Heart left ventricle (tissue), 16 donors: ENCODE measurements at regions not wholly inside any gene's neighbourhood (a gene's known extent, or its start where the extent isn't known, plus 50 kb on each side); places are given as distances from the start of the nearest gene placed in this dataset.
"Not testable (repeated sequence)": the region's sequence is repeated elsewhere in the genome, so short reads cannot be mapped to it uniquely, and the experiment has no call there.

Source experiments
- ATAC-seq, 4 donors: fragments of 200-7000 bp; cut with Tn5 transposase; one replicate each; pipeline ENCODE4 v1.9.1; 2020 to 2022; ENCODE audit warnings: moderate library complexity in 4 of 4, mild to moderate bottlenecking in 3 of 4, moderate number of reproducible peaks in 1 of 4
- DNase-seq, 5 donors: peaks; one replicate each; pipeline ENCODE4 v3.0.0-alpha.2; 2020
- H3K27ac ChIP-seq, 12 donors: fragments of 200-600 bp; sonication (generic) in 4 of 12; one replicate each; pipeline versions ENCODE4 v1.5.0 to v1.8.0; 2016 to 2022; ENCODE audit warnings: mild to moderate bottlenecking in 2 of 12
- H3K27me3 ChIP-seq, 9 donors: fragments of 200-600 bp; sonication (generic) in 2 of 9; one replicate each; pipeline versions ENCODE4 v1.5.1 to v1.8.0; 2016 to 2022; ENCODE audit warnings: mild to moderate bottlenecking in 3 of 9
- H3K36me3 ChIP-seq, 9 donors: fragments of 200-600 bp; sonication (generic) in 2 of 9; one replicate each; pipeline versions ENCODE4 v1.5.0 to v1.8.0; 2018 to 2022; ENCODE audit warnings: mild to moderate bottlenecking in 2 of 9
- H3K4me1 ChIP-seq, 12 donors: fragments of 200-600 bp; sonication (generic) in 4 of 12; one replicate each; pipeline versions ENCODE4 v1.5.0 to v1.8.0; 2016 to 2022; ENCODE audit warnings: mild to moderate bottlenecking in 3 of 12
- H3K4me3 ChIP-seq, 12 donors: fragments of 200-600 bp; sonication (generic) in 4 of 12; one replicate each; pipeline versions ENCODE4 v1.5.0 to v1.8.0; 2017 to 2022; ENCODE audit warnings: mild to moderate bottlenecking in 9 of 12, moderate library complexity in 4 of 12
- H3K9me3 ChIP-seq, 12 donors: fragments of 200-600 bp; sonication (generic) in 4 of 12; one replicate each; pipeline versions ENCODE4 v1.5.0 to v1.8.0; 2016 to 2022; ENCODE audit warnings: mild to moderate bottlenecking in 1 of 12
- CTCF ChIP-seq, 12 donors: fragments of 200-600 bp; sonication (generic) in 4 of 12; IDR thresholded peaks; one replicate each; pipeline versions ENCODE4 v1.5.0 to v1.8.0; 2018 to 2022; ENCODE audit warnings: antibody characterized with exemption in 12 of 12, mild to moderate bottlenecking in 5 of 12
- POLR2A ChIP-seq, 2 donors: fragments of 450-650 bp; IDR thresholded peaks; one replicate each; pipeline ENCODE4 v1.6.1; 2017; ENCODE audit warnings: antibody characterized with exemption in 2 of 2, mild to moderate bottlenecking in 2 of 2, moderate library complexity in 2 of 2
- WGBS, 4 donors: extraction: QIAGEN DNeasy Blood & Tissue Kit in 2 of 4; methylation state at CpG; one replicate each; pipeline versions ENCODE4 v1.1.5 to v1.1.7; 2013 to 2018; 5-methylcytosine and 5-hydroxymethylcytosine counted together
- intact Hi-C, 10 donors: fragments of 100-400 bp; cut with DNase I; formaldehyde crosslinking; loops; one replicate each; pipeline versions ENCODE4 v1.11.1 to v1.14.2; 2022
- donor health status: ischemic (EF 13 %, LVEDD 7.1; RV severe dilation, severe dysfunction).
- donor health status: healthy with polysubstance abuse.
- donor health status: DM: no; HTN: yes; CAD: no.
- donor health status: DM: no; HTN: no; CAD: no.
- donor health status: ischemic (EF 25% LVEDD 6.9; RV normal size, moderate dysfunction).
- donor health status: ischemic (EF 25% LVEDD 5.7; RV mildly dilated, moderate dysfunction).
- donor health status: healthy.
- donor health status: DM: yes; HTN: yes; CAD: no.
- donor health status: ischemic (EF 35%, LVEDD 5.7; RV mildly dilated, moderate dysfunction).
- donor health status: nonischemic (EF 11% LVEDD 7.7; RV severe dilation, severe dysfunction).
- donor health status: DM: yes; HTN: yes; CAD: no.
- donor health status: PGD.
- donor health status: ischemic (EF 29% LVEDD 5.4; RV normal size, mild dysfunction).
- donor health status: nonischemic (EF 23%, LVEDD 6.1; RV moderate dilation, normal function).

GRCh38 chr14:86777963-86778602 is 1214.9 kb downstream of the GALC start:
- Histone ChIP-seq H3K9me3 (no peaks in the 10 kb centered on the region), H3K36me3 (no peaks in the 10 kb centered on the region), H3K4me1 (no peaks in the 10 kb centered on the region), H3K27me3 (no peaks in the 10 kb centered on the region), H3K4me3 (no peak overlapping the region), H3K27ac (no peak overlapping the region)
- no peak for TF ChIP-seq CTCF (IDR thresholded peaks at IDR 0.05)
- TF ChIP-seq POLR2A (IDR thresholded peaks at IDR 0.05), result no peak
- DNase-seq (no peak), ATAC-seq (no peak)
- intact Hi-C loops, result no loop called here
- 77 to 80% (median 79%) methylated on average over 2 of the region's 2 CpGs for WGBS, 4 donors

- H3K27ac ChIP-seq, H3K36me3 ChIP-seq, DNase-seq, H3K9me3 ChIP-seq, H3K27me3 ChIP-seq, H3K4me1 ChIP-seq, ATAC-seq, intact Hi-C loops, H3K4me3 ChIP-seq: not testable (repeated sequence)
- 73 to 84% (median 75%) methylated on average over 3 of the region's 3 CpGs for WGBS, 4 donors
These were observed 1217.1 kb downstream of the GALC start for GRCh38 chr14:86775896-86776295.

GRCh38 chr14:86774916-86775315 is 1218.1 kb downstream of the GALC start:
- no peaks in the 10 kb centered on the region for H3K9me3 ChIP-seq
- DNase-seq, result no peak
- no peak overlapping the region for H3K4me3 ChIP-seq
- H3K36me3 ChIP-seq, result no peaks in the 10 kb centered on the region
- H3K4me1 ChIP-seq, result no peaks in the 10 kb centered on the region
- 39 to 66% (median 54%) methylated on average over 2 of the region's 2 CpGs for WGBS, 4 donors
- no peak for TF ChIP-seq POLR2A (IDR thresholded peaks at IDR 0.05)
- no peak for TF ChIP-seq CTCF (IDR thresholded peaks at IDR 0.05)
- no peak overlapping the region for H3K27ac ChIP-seq
- intact Hi-C loops, result no loop called here
- no peaks in the 10 kb centered on the region for H3K27me3 ChIP-seq
- no peak for ATAC-seq

GRCh38 chr14:86772075-86772474 is 1220.9 kb downstream of the GALC start:
- TF ChIP-seq POLR2A (IDR thresholded peaks at IDR 0.05), result no peak
- no peak for TF ChIP-seq CTCF (IDR thresholded peaks at IDR 0.05)
- 38 to 50% (median 45%) methylated on average over 1 of the region's 1 CpG for WGBS, 4 donors
- intact Hi-C loops, result no loop called here
- Histone ChIP-seq H3K9me3 (no peaks in the 10 kb centered on the region), H3K27ac (no peak overlapping the region), H3K36me3 (no peaks in the 10 kb centered on the region), H3K4me3 (no peak overlapping the region), H3K4me1 (no peaks in the 10 kb centered on the region), H3K27me3 (no peaks in the 10 kb centered on the region)
- DNase-seq (no peak), ATAC-seq (no peak)

- intact Hi-C loops, result no loop called here
- 89 to 95% (median 93%) methylated on average over 3 of the region's 3 CpGs for WGBS, 4 donors
- no peak overlapping the region for H3K27ac ChIP-seq
- no peak for TF ChIP-seq CTCF (IDR thresholded peaks at IDR 0.05)
- TF ChIP-seq POLR2A (IDR thresholded peaks at IDR 0.05), result no peak
- no peak for DNase-seq
- no peaks in the 10 kb centered on the region for H3K9me3 ChIP-seq
- no peaks in the 10 kb centered on the region for H3K4me1 ChIP-seq
- no peak overlapping the region for H3K4me3 ChIP-seq
- ATAC-seq, result no peak
- H3K36me3 ChIP-seq, result no peaks in the 10 kb centered on the region
- H3K27me3 ChIP-seq, result no peaks in the 10 kb centered on the region
These were observed 1222.8 kb downstream of the GALC start for GRCh38 chr14:86770186-86770585.
